CD14-positive monocyte (primary cell): ENCODE measurements at regions not wholly inside any gene's neighbourhood (a gene's known extent, or its start where the extent isn't known, plus 50 kb on each side); places are given as distances from the start of the nearest gene placed in this dataset.
"Not testable (repeated sequence)": the region's sequence is repeated elsewhere in the genome, so short reads cannot be mapped to it uniquely, and the experiment has no call there.

Experiments
- DNase-seq, 3 donors: peaks; one replicate each; pipeline ENCODE4 v3.0.0-alpha.2; 2011 to 2022
- H2AFZ ChIP-seq: 2 replicates; pipeline ENCODE4 v1.6.0; 2012; ENCODE audit warnings: mild to moderate bottlenecking, low read depth, low read length, inconsistent platforms; ENCODE audit not compliant: insufficient read depth, poor library complexity, severe bottlenecking
- H3K27ac ChIP-seq, 2 donors: 1 replicate in 1 of 2; 2 replicates in 1 of 2; pipeline ENCODE4 v1.5.1; 2012 to 2013; ENCODE audit warnings: low read length in 2 of 2, control low read depth in 1 of 2, inconsistent platforms in 1 of 2, low read depth in 1 of 2, mild to moderate bottlenecking in 1 of 2
- H3K27me3 ChIP-seq, 2 donors: one replicate each; pipeline versions ENCODE4 v1.6.0 to v1.6.1; 2011 to 2013; ENCODE audit warnings: low read length in 2 of 2; ENCODE audit not compliant: control insufficient read depth in 2 of 2, insufficient read depth in 2 of 2
- H3K36me3 ChIP-seq, 2 donors: replicated peaks in 1 of 2; 1 replicate in 1 of 2; 2 replicates in 1 of 2; pipeline versions ENCODE4 v1.5.1 to v1.6.1; 2012 to 2013; ENCODE audit warnings: low read length in 2 of 2, control low read depth in 1 of 2, inconsistent platforms in 1 of 2, mild to moderate bottlenecking in 1 of 2; ENCODE audit not compliant: insufficient read depth in 2 of 2, control insufficient read depth in 1 of 2
- H3K4me1 ChIP-seq, 2 donors: 1 replicate in 1 of 2; 2 replicates in 1 of 2; pipeline versions ENCODE4 v1.5.1 to v1.6.1; 2012 to 2013; ENCODE audit warnings: low read length in 2 of 2, control low read depth in 1 of 2, inconsistent platforms in 1 of 2, mild to moderate bottlenecking in 1 of 2, moderate library complexity in 1 of 2; ENCODE audit not compliant: insufficient read depth in 2 of 2, control insufficient read depth in 1 of 2
- H3K4me2 ChIP-seq: replicated peaks from 2 replicates; pipeline ENCODE3; 2012; ENCODE audit warnings: low read length, moderate library complexity, mild to moderate bottlenecking; ENCODE audit not compliant: poor library complexity, severe bottlenecking; ENCODE audit errors: extremely low read depth
- H3K4me3 ChIP-seq, 3 experiments: fragments of 200-600 bp in 1 of 3; sonication (generic) in 1 of 3; replicated peaks in 1 of 3; 1 replicate in 2 of 3; 2 replicates in 1 of 3; pipeline ENCODE4 v1.5.1; 2011 to 2013; ENCODE audit warnings: low read length in 3 of 3, mild to moderate bottlenecking in 3 of 3, control low read depth in 2 of 3, low read depth in 2 of 3, inconsistent platforms in 1 of 3, moderate library complexity in 1 of 3
- H3K79me2 ChIP-seq: 2 replicates; pipeline ENCODE4 v1.6.0; 2012; ENCODE audit warnings: mild to moderate bottlenecking, control low read depth, inconsistent platforms, low read length, moderate library complexity; ENCODE audit not compliant: insufficient read depth
- H3K9ac ChIP-seq: 2 replicates; pipeline ENCODE4 v1.6.0; 2017; ENCODE audit warnings: low read length, mild to moderate bottlenecking; ENCODE audit not compliant: insufficient read depth, poor library complexity, severe bottlenecking
- H3K9me3 ChIP-seq, 2 donors: replicated peaks in 1 of 2; 1 replicate in 1 of 2; 2 replicates in 1 of 2; pipeline versions ENCODE4 v1.5.1 to v1.6.1; 2012 to 2013; ENCODE audit warnings: low read length in 2 of 2, control low read depth in 1 of 2; ENCODE audit not compliant: control insufficient read depth in 1 of 2, insufficient read depth in 1 of 2
- H4K20me1 ChIP-seq: 2 replicates; pipeline ENCODE4 v1.6.0; 2012; ENCODE audit warnings: mild to moderate bottlenecking, low read length, control low read depth, moderate library complexity; ENCODE audit not compliant: insufficient read depth
- H3K27ac Mint-ChIP-seq, 7 donors: one replicate each; pipeline ENCODE4 v1.8.0; 2020; ENCODE audit warnings: mild to moderate bottlenecking in 7 of 7, mixed read lengths in 7 of 7, moderate library complexity in 6 of 7, inconsistent platforms in 2 of 7
- H3K27me3 Mint-ChIP-seq, 3 donors: one replicate each; pipeline ENCODE4 v1.8.0; 2021 to 2022; ENCODE audit warnings: low read depth in 3 of 3, mild to moderate bottlenecking in 3 of 3, mixed read lengths in 3 of 3, moderate library complexity in 3 of 3, inconsistent platforms in 1 of 3
- H3K36me3 Mint-ChIP-seq, 2 donors: one replicate each; pipeline ENCODE4 v1.8.0; 2020; ENCODE audit warnings: mixed read lengths in 2 of 2, inconsistent platforms in 1 of 2, mild to moderate bottlenecking in 1 of 2
- H3K4me1 Mint-ChIP-seq: one replicate; pipeline ENCODE4 v1.8.0; 2020; ENCODE audit warnings: mild to moderate bottlenecking, mixed read lengths
- H3K4me3 Mint-ChIP-seq, 2 donors: one replicate each; pipeline ENCODE4 v1.8.0; 2020; ENCODE audit warnings: mild to moderate bottlenecking in 2 of 2, mixed read lengths in 2 of 2, moderate library complexity in 1 of 2
- H3K9me3 Mint-ChIP-seq, 7 donors: one replicate each; pipeline ENCODE4 v1.8.0; 2020 to 2022; ENCODE audit warnings: mixed read lengths in 7 of 7, mild to moderate bottlenecking in 6 of 7, moderate library complexity in 6 of 7, inconsistent platforms in 2 of 7
- CTCF ChIP-seq: fragments of 200-600 bp; IDR thresholded peaks from one replicate; pipeline ENCODE4 v1.8.0; 2022; ENCODE audit warnings: antibody characterized with exemption, mild to moderate bottlenecking
- WGBS: methylation state at CpG from one replicate; pipeline ENCODE4 v1.1.5; 2013; ENCODE audit warnings: missing lambda C conversion rate; ENCODE audit not compliant: insufficient coverage; 5-methylcytosine and 5-hydroxymethylcytosine counted together
- intact Hi-C, 2 donors: fragments of 100-400 bp; cut with micrococcal nuclease; formaldehyde crosslinking; loops; one replicate each; pipeline versions ENCODE4 v1.15.0 to v1.15.1; 2023

- no peak for TF ChIP-seq CTCF
- WGBS: no CpG with 5 or more reads among the region's 1 CpG
- Histone ChIP-seq H3K4me3 (no peak overlapping the region), H3K79me2 (no peaks in the 10 kb centered on the region), H3K36me3 (no peaks in the 10 kb centered on the region), H4K20me1 (no peaks in the 10 kb centered on the region), H2AFZ (no peak overlapping the region), H3K4me2 (no peak overlapping the region), H3K9ac (no peak overlapping the region), H3K9me3 (no peaks in the 10 kb centered on the region), H3K4me1 (peaks cover 27 to 32% of the 10 kb centered on the region in 2 donors), H3K27me3 (no peaks in the 10 kb centered on the region), H3K27ac (no peak overlapping the region)
- H3K27me3 Mint-ChIP-seq: no peaks in the 10 kb centered on the region
- no peak overlapping the region for H3K4me3 Mint-ChIP-seq
- no peak for DNase-seq
- peaks cover 26% of the 10 kb centered on the region for H3K4me1 Mint-ChIP-seq
- H3K36me3 Mint-ChIP-seq: no peaks in the 10 kb centered on the region
- intact Hi-C loops: no loop called here
- no peak overlapping the region for H3K27ac Mint-ChIP-seq
- H3K9me3 Mint-ChIP-seq: no peaks in the 10 kb centered on the region
These were observed 598.5 kb downstream of the CENPC start for GRCh38 chr4:66946761-66947160.

- Mint-ChIP-seq H3K27ac (no peak overlapping the region), H3K4me1 (peaks cover 12% of the 10 kb centered on the region), H3K4me3 (no peak overlapping the region), H3K36me3 (no peaks in the 10 kb centered on the region), H3K27me3 (no peaks in the 10 kb centered on the region), H3K9me3 (no peaks in the 10 kb centered on the region)
- Histone ChIP-seq H2AFZ (no peak overlapping the region), H3K36me3 (no peaks in the 10 kb centered on the region), H4K20me1 (no peaks in the 10 kb centered on the region), H3K79me2 (no peaks in the 10 kb centered on the region), H3K27ac (no peak overlapping the region), H3K9me3 (no peaks in the 10 kb centered on the region), H3K4me3 (no peak overlapping the region), H3K4me2 (no peak overlapping the region), H3K9ac (no peak overlapping the region), H3K4me1 (peaks cover 11 to 19% of the 10 kb centered on the region in 2 donors), H3K27me3 (no peaks in the 10 kb centered on the region)
- WGBS: no CpG with 5 or more reads among the region's 4 CpGs
- intact Hi-C loops: no loop called here
- no peak for TF ChIP-seq CTCF
- peak; percentile 10 to 41 (median 19) for DNase-seq
These were observed 602.2 kb downstream of the CENPC start for GRCh38 chr4:66943112-66943511.

GRCh38 chr4:66931981-66932380 lies 613.3 kb downstream of the CENPC start:
- H3K4me3 Mint-ChIP-seq, H3K27me3 ChIP-seq, H3K27me3 Mint-ChIP-seq, H4K20me1 ChIP-seq, H3K79me2 ChIP-seq, H3K27ac ChIP-seq, H3K9me3 ChIP-seq, H3K36me3 ChIP-seq, H2AFZ ChIP-seq, DNase-seq, intact Hi-C loops, H3K4me2 ChIP-seq, H3K36me3 Mint-ChIP-seq, H3K4me3 ChIP-seq, H3K4me1 Mint-ChIP-seq, H3K4me1 ChIP-seq, H3K9ac ChIP-seq, H3K9me3 Mint-ChIP-seq, H3K27ac Mint-ChIP-seq: not testable (repeated sequence)
- WGBS: no CpG with 5 or more reads among the region's 3 CpGs
